Testis (tissue), 2 donors: ENCODE measurements at regions not wholly inside any gene's neighbourhood (a gene's known extent, or its start where the extent isn't known, plus 50 kb on each side); places are given as distances from the start of the nearest gene placed in this dataset.
"Not testable (repeated sequence)": the region's sequence is repeated elsewhere in the genome, so short reads cannot be mapped to it uniquely, and the experiment has no call there.

Experiments
- DNase-seq: peaks from one replicate; pipeline ENCODE4 v3.0.0-alpha.2; 2019
- H3K27ac ChIP-seq, 2 donors: fragments of 200-600 bp; sonication (generic); one replicate each; pipeline ENCODE4 v1.5.1; 2019
- H3K27me3 ChIP-seq: fragments of 200-600 bp; sonication (generic); one replicate; pipeline ENCODE4 v1.5.1; 2019
- H3K36me3 ChIP-seq: fragments of 200-600 bp; sonication (generic); one replicate; pipeline ENCODE4 v1.5.1; 2017; ENCODE audit warnings: low read depth; ENCODE audit errors: missing control alignments
- H3K4me1 ChIP-seq: fragments of 200-600 bp; sonication (generic); one replicate; pipeline ENCODE4 v1.5.1; 2019
- H3K4me3 ChIP-seq, 2 donors: fragments of 200-600 bp; sonication (generic); one replicate each; pipeline ENCODE4 v1.5.1; 2017 to 2019
- H3K9me3 ChIP-seq: fragments of 200-600 bp; sonication (generic); one replicate; pipeline ENCODE4 v1.5.1; 2017
- WGBS, 2 donors: methylation state at CpG; one replicate each; pipeline ENCODE4 v1.1.5; 2018; 5-methylcytosine and 5-hydroxymethylcytosine counted together
- intact Hi-C: fragments of 100-400 bp; cut with DNase I; formaldehyde crosslinking; loops from one replicate; pipeline ENCODE4 v1.15.1; 2023; ENCODE audit warnings: low total_unique reads

- H3K4me1 ChIP-seq, intact Hi-C loops, H3K4me3 ChIP-seq, DNase-seq, H3K27me3 ChIP-seq, H3K27ac ChIP-seq, H3K36me3 ChIP-seq, H3K9me3 ChIP-seq: not testable (repeated sequence)
- 31 to 32% methylated on average over 6 of the region's 6 CpGs for WGBS, 2 donors
Measured at GRCh38 chr11:3516345-3516933, 125.4 kb downstream of the ART5 start.

DNA sequence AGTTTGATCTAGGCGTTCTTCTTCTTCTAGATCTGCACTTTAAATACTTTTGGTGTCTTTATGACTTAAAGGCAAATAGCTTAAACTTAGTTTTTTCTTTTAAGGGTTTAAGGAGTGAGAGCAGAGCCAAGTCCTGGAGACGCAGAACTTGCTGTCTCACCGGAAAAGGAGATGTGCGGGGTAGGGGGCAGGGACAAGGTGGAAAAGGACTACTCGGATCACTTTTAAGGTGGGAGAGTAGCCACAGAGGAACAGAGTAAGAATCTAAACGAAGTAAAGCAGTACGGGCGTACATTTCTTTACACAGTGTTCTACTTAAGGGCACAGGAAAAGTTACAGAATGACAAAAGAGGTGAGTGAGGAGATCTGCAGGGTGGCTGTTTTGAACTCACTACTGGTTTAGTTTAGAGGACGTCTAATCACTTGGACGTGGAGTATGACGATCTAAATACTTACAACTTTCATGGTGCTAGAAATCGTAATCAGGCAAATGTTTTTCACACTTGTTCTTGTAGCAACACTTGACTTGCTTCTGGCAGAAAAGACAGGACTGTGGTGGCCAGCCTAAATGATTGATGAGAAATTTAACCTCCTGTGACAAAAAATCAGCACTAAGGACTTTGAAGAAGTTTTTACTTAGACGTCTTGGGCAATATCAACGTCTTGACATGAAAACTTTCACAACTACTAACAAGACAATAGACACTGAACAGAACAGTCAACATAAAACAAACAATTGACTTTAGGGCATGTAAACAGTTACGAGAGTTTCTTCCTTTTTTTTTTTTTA is 127.0 kb downstream of the ART5 start:
- H3K27ac ChIP-seq, H3K36me3 ChIP-seq, intact Hi-C loops, H3K4me1 ChIP-seq, H3K9me3 ChIP-seq, DNase-seq, H3K4me3 ChIP-seq, H3K27me3 ChIP-seq: not testable (repeated sequence)
- 44 to 48% methylated on average over 15 of the region's 15 CpGs for WGBS, 2 donors

DNA sequence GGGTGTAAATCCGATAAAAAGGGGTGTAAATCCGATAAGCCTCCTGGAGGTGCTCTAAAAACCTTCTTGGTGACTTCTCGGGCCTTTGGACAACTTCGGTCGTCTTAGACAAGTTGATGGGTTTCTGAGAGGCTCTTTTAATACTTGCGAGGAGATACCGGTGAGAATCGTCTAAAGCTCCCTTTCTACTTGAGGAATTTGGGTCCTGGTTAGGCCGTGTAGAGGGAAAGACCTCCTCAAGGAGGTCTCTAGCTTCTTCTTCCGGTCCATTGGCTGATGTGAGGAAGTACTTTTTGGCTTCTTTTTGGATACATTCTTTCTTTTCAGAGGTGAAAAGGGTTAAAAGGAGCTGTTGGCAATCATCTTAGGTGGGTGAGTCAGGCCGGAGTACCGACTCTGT is 128.5 kb downstream of the ART5 start:
- intact Hi-C loops: not testable (repeated sequence)
- WGBS, 2 donors: 54 to 60% methylated on average over 10 of the region's 12 CpGs

GRCh38 chr11:3512751-3513150 is 129.0 kb downstream of the ART5 start:
- not testable (repeated sequence) for H3K36me3 ChIP-seq, H3K27ac ChIP-seq

More for the DNA sequence above, 128.5 kb downstream of the ART5 start:
- not testable (repeated sequence) for H3K4me1 ChIP-seq, H3K9me3 ChIP-seq, DNase-seq, H3K27ac ChIP-seq, H3K27me3 ChIP-seq, H3K4me3 ChIP-seq, H3K36me3 ChIP-seq

GRCh38 chr11:3512133-3512703 is 129.6 kb downstream of the ART5 start:
- H3K4me1 ChIP-seq, H3K9me3 ChIP-seq, intact Hi-C loops, H3K4me3 ChIP-seq, DNase-seq, H3K36me3 ChIP-seq, H3K27me3 ChIP-seq, H3K27ac ChIP-seq: not testable (repeated sequence)
- WGBS, 2 donors: 29 to 37% methylated on average over 12 of the region's 12 CpGs

More at GRCh38 chr11:3512751-3513150, 129.0 kb downstream of the ART5 start:
- H3K4me1 ChIP-seq, H3K27me3 ChIP-seq, H3K4me3 ChIP-seq, intact Hi-C loops, DNase-seq, H3K9me3 ChIP-seq: not testable (repeated sequence)
- WGBS, 2 donors: 19 to 29% methylated on average over 6 of the region's 6 CpGs

DNA sequence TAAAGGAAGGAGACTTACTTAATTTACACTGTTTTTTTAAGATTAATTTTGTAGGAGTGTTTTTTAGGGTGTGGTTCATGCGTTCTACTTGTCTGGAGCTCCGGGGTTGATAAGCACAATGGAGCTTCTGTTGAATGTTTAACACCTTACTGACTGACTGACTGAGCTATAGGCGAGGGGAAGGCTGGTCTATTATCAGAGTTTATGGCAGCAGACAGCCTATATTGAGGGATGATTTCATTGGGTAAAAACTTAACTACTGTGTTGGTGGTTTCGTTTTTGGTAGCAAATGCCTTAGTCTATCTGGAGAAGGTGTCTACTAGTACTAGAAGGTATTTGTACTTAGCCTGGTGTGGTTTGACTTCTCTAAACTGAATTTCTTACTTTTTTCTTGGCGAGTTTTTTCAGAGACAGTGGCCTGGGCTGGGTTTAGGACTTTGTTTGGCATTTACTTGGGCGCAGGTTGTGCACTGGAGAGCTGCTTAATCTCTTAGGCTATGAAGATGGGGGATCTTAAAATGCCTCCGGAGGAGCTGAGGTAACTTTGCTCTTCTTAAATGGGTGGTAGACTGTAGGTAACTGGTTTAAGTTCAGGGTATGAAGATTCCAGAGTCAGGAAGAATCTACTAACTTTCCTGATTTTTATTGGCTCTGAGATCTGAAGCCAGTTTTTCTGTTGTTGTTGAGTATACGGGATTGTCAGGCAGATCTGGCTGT is 130.2 kb downstream of the ART5 start:
- H3K4me1 ChIP-seq, H3K27me3 ChIP-seq, H3K27ac ChIP-seq, DNase-seq, H3K9me3 ChIP-seq, H3K4me3 ChIP-seq, intact Hi-C loops, H3K36me3 ChIP-seq: not testable (repeated sequence)
- 49 to 54% methylated on average over 8 of the region's 8 CpGs for WGBS, 2 donors

- intact Hi-C loops, H3K4me3 ChIP-seq, H3K4me1 ChIP-seq, H3K9me3 ChIP-seq, H3K27ac ChIP-seq, DNase-seq, H3K27me3 ChIP-seq, H3K36me3 ChIP-seq: not testable (repeated sequence)
- 24 to 27% methylated on average over 6 of the region's 6 CpGs for WGBS, 2 donors
Measured at GRCh38 chr11:3509563-3509962, 130.6 kb upstream of the ZNF195 start.

DNA sequence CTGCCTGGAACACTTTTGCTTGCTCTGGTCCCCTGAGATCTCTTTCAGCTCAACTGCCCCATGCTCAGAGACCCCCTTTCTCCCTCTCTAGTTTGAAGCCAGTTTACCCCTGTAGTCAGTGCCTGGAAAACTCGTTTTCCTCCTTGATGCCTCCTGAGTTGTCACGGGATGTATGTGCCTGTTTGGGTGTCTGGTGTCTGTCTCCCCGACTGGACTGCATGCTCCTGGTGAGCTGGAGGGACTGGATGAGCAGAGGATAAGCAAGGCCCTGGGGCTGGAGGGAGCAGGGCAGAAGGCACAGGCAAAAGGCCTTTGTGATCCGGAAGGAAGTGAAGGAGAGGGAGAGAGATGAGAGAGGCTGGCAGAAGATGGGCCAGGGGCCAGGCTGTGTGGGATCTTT is 120.3 kb upstream of the ZNF195 start:
- H3K4me3 ChIP-seq, H3K27me3 ChIP-seq, H3K36me3 ChIP-seq, H3K4me1 ChIP-seq, DNase-seq, H3K9me3 ChIP-seq, intact Hi-C loops, H3K27ac ChIP-seq: not testable (repeated sequence)
- 45 to 59% methylated on average over 4 of the region's 4 CpGs for WGBS, 2 donors

- not testable (repeated sequence) for H3K27ac ChIP-seq, DNase-seq
Measured at GRCh38 chr11:3498356-3498755, 119.4 kb upstream of the ZNF195 start.

GRCh38 chr11:3493152-3493551 is 114.2 kb upstream of the ZNF195 start:
- intact Hi-C loops, H3K27me3 ChIP-seq, H3K27ac ChIP-seq, H3K9me3 ChIP-seq, H3K4me3 ChIP-seq, DNase-seq, H3K4me1 ChIP-seq, H3K36me3 ChIP-seq: not testable (repeated sequence)
- 55% methylated on average over 3 of the region's 4 CpGs; no CpG with 5 or more reads in 1 of the 2 donors for WGBS, 2 donors

More at GRCh38 chr11:3498356-3498755, 119.4 kb upstream of the ZNF195 start:
- H3K4me3 ChIP-seq, H3K4me1 ChIP-seq, H3K36me3 ChIP-seq, intact Hi-C loops, H3K9me3 ChIP-seq, H3K27me3 ChIP-seq: not testable (repeated sequence)
- 40 to 59% methylated on average over 1 to 4 of the region's 4 CpGs for WGBS, 2 donors

GRCh38 chr11:3488003-3488402 is 109.1 kb upstream of the ZNF195 start:
- not testable (repeated sequence) for H3K36me3 ChIP-seq

More at GRCh38 chr11:3488003-3488402, 109.1 kb upstream of the ZNF195 start:
- whole genome bisulfite sequencing, 2 donors: 33 to 39% methylated on average over 2 of the region's 2 CpGs
- H3K4me1 ChIP-seq, H3K9me3 ChIP-seq, H3K4me3 ChIP-seq, H3K27ac ChIP-seq, intact Hi-C loops, H3K27me3 ChIP-seq, DNase-seq: not testable (repeated sequence)
